ENCODE measurements at regions not wholly inside any gene's neighbourhood (a gene's known extent, or its start where the extent isn't known, plus 50 kb on each side); places are given as distances from the start of the nearest gene placed in this dataset.

GRCh38 chr1:222880587-222880986 is 65.7 kb downstream of the DISP1 start:
- TF ChIP-seq CTCF (tag by site-specific recombination; IDR thresholded peaks at IDR 0.05) (no peak), ZNF658 (tag by site-specific recombination; IDR thresholded peaks at IDR 0.05) (no peak), HOXA7 (CRISPR knock-in tag; IDR thresholded peaks at IDR 0.05; ENCODE audit: borderline replicate concordance) (no peak), MEIS1 (CRISPR knock-in tag; IDR thresholded peaks at IDR 0.05; ENCODE audit: borderline replicate concordance) (no peak), ZNF670 (tag by site-specific recombination; IDR thresholded peaks at IDR 0.05; ENCODE audit: low read depth) (no peak)
